Stimulated activated naive CD8-positive, alpha-beta T cell treated with anti-CD3 and anti-CD28 coated beads, Interleukin-15, Interleukin-2, amounts not matched to agents 100 U/mL and 50 U/mL, for 24 hours (primary cell): ENCODE measurements at regions not wholly inside any gene's neighbourhood (a gene's known extent, or its start where the extent isn't known, plus 50 kb on each side); places are given as distances from the start of the nearest gene placed in this dataset.

Source experiments
- ATAC-seq: fragments of 150-1000 bp; cut with Tn5 transposase; one replicate; pipeline ENCODE4 v1.10.0; 2021
- DNase-seq: peaks from one replicate; pipeline ENCODE4 v3.0.0; 2021

GRCh38 chr6:144580771-144581170 lies 295.6 kb downstream of the UTRN start:
- no peak for ATAC-seq
- DNase-seq = no peak

DNA sequence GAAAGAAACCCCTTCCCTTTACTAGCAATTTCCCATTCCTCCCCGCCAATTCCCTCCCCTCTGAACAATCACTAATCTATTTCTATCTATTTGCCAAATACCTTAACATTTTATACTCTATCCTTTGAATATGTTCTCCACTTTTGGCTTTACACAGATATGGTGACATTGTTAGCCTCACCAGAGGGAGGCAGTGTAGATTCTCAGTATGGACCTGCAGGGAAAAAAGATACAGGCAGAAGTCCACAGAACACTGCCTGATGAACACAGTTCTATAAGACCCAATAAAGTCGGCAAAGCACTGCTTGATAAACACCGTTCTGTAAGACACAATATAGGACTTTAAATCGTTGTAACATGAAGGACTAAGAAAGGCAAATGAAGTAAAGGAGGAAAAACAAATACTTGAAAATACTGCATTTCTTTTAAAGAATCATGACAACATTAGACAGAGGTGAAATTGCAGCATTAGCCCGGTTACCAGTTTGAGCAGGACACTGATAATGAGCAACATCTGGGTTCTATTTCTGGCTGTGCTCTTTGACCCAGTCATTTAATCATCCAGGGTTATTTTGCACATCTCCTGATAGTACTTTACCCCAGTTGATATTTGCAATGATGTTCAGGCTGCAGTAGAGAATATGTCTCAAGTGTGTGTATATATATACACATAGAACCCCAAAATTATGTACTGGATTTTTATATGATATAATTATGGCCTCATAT lies 296.8 kb downstream of the UTRN start:
- no peak for ATAC-seq
- no peak for DNase-seq

DNA sequence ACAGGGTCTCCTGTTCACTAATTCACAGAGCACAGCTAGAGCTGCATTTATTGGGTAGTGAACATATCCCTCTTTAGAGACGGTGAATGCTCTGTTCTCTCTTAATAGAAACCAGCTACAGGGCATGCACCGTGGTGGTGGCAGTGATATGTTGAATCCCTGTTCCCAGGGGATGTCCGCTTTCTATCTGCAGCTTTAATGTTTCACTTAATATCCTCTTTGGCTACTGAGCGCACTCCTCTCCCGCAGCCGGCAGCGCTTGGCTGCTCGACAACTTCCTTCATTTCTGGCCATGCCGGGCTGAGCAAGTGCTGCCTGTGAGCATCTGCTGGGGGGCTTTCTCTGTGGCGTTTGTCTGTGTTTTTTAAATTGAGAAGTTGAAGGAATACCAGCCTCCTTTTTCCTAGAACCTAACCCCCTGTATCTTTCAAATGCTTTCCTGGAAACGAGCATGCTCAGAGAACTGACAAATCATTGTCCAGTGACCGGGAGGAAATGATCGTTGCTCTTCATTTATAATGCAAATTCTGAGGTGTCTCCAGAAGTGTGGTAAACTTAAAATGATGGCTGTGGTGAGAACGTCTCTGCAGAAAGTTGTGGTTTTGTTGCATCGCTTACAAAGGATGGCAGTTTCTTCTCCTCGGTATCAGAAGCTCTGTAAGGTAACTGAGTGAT lies 297.9 kb downstream of the UTRN start:
- ATAC-seq (peak; percentile 92), DNase-seq (peak; percentile 42)

DNA sequence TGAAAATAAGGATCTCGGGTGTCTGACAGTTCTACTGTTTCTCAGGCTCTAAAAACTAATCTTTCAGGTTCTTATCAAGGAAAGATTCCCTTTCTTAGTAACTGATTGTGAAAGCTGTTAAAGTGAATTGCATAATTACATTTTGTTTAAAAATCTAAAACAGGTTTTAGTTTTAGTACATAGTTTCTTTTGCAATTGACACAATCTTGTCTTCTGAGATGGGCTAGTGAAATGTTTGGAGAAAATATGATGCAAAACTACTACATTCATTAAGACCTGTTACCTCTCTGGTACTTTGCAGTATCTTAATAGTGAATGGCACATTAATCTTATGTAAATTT lies 298.4 kb downstream of the UTRN start:
- ATAC-seq (no peak), DNase-seq (no peak)

- ATAC-seq (no peak), DNase-seq (no peak)
These were observed 300.2 kb downstream of the UTRN start for GRCh38 chr6:144585217-144585814.

DNA sequence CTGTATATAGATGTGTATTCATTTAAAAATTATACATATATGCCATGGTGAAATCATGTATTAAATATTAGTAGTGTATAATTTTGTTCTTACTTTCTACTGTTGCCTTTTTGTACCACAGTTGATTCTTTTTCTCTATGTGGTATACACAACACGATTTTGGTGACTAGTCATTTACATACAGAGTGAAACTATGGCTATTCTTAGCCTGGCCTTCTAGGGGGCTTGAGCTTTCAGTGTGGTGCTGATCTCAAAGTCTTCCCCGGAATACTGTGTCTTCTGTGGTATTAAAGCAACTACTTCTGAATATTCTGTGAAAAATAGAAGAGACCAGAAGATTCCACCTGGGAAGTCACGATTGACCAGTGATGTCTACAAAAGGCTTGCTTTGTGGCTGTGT lies 301.9 kb downstream of the UTRN start:
- ATAC-seq (no peak), DNase-seq (no peak)

- DNase-seq (no peak), ATAC-seq (peak; percentile 77)
These were observed 303.7 kb downstream of the UTRN start for GRCh38 chr6:144588697-144589325.

DNA sequence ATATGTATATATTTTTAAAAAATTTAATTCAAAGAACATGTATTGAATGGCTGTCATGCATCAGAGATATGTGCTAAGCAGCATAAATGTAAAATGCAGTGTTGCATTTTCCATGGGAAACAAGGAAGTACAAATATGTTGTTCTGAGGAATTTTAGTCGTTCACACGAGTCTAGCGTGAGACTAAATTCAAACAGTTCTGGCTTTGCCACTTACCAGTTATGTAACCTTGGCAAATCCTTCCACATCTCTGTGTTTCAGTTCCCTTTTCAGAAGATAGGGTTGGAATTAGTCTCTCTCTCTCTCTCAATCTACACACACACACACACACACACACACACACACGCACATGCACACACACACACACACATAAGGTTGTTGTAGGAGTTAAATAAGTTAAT lies 305.4 kb downstream of the UTRN start:
- ATAC-seq = no peak
- DNase-seq = no peak

DNA sequence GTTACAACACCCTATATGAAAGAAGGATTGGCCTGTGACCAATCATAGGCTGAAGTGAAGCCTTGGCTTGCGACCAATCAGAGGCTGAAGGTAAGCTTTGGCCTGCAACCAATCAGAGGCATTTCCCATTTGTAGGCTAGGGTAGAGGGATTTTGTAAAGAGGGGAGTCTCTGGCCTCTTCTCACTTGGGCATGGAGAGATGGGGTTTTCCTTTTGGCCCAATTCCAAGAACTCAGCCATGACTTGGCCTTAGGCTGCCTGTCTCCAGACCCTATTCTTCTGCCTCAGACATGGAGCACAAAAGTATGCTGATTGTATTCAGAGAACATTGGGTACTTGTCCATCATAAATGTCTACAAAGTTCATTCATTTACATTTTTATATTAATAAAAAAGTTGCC lies 308.3 kb downstream of the UTRN start:
- ATAC-seq (no peak), DNase-seq (no peak)

DNA sequence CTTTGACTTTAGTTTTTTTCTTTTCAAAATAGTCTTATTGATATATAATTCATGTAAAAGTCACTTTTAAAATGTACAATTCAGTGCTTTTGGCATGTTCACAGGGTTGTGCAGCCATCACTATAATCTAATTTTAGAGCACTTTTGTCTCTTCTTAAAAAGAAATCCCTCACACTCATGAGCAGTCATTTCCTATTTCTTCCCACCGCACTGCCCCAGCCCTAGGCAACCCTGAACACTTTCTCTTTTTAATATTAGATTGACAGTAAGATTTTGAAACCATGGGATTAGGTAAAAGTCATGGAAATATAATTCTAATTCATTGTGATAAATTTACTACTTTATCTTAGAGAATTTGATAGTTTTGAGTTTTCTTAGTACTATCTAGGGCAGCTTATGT lies 309.4 kb downstream of the UTRN start:
- ATAC-seq (no peak), DNase-seq (no peak)

GRCh38 chr6:144595266-144595665 lies 310.1 kb downstream of the UTRN start:
- ATAC-seq = no peak
- DNase-seq = no peak

- DNase-seq (no peak), ATAC-seq (peak; percentile 87)
These were observed 312.4 kb downstream of the UTRN start for GRCh38 chr6:144597511-144597910.

GRCh38 chr6:144599615-144600014 lies 314.5 kb downstream of the UTRN start:
- DNase-seq (no peak), ATAC-seq (no peak)

GRCh38 chr6:144601221-144601620 lies 316.1 kb downstream of the UTRN start:
- ATAC-seq = no peak
- DNase-seq = no peak

DNA sequence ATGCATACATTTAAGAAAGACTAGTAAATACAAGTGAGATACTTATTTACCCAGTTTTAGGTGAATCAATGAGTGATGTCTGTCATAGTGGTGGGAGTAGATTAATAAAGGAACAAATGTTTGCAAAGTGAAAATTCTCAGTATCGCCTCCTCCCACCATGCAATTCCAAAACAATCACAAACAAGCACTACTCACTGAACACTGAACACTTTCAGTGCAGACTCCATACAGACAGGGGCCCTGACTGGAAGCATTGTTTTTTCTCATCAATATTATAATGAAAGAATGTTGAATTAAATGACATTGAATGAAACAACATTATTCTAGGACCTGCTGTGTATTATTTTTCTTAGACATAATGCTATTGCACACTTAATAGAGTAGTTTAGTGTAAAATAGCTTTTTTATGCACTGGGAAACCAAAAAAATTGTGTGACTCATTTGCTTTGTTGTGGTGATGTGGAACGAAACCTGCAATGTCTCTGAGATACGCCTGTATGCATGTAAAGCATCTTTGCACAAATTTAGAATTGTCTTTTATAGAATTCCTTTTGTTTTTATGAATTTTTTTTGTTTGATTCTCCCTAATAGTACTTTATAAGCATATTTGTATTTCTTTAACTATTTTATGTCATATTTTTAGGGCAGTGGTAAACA lies 317.5 kb downstream of the UTRN start:
- DNase-seq = no peak

GRCh38 chr6:144606083-144606482 lies 320.9 kb downstream of the UTRN start:
- no peak for DNase-seq
- ATAC-seq = no peak

More for the DNA sequence above, 317.5 kb downstream of the UTRN start:
- ATAC-seq = peak; percentile 82

DNA sequence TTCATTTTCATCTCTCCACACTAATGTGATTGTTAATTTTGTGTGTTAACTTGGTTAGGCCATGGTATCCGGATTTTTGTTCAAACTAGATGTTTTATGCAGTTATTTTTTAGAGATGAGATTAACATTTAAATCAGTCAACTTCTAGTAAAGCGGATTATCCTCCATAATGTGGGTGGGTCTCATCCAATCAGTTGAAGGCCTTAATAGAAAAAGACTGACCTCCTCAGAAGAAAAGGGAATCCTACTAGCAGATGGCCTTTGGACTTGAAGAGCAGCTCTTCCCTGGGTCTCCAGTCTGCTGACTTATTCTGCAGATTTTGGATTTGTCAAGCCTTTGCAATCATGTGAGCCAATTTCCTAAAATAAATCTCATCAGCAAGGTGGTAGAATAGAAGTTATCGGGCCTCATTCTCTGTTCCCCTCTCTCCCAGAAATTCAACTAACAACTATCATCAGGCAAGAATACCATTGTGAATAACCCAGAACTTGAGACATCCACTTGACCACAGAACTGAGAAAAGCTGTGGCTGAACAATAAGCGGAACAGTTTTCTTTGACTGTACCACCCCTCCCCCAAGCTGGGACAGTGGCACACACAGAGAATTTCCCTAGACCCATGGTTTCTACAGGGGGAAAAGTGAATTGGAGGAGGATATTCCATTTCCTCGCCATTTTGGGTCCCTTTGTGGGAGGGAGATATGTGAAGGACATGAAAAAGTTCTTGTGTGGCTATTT lies 323.0 kb downstream of the UTRN start:
- DNase-seq = no peak
- ATAC-seq = no peak

GRCh38 chr6:144612811-144613210 lies 327.7 kb downstream of the UTRN start:
- ATAC-seq = no peak

DNA sequence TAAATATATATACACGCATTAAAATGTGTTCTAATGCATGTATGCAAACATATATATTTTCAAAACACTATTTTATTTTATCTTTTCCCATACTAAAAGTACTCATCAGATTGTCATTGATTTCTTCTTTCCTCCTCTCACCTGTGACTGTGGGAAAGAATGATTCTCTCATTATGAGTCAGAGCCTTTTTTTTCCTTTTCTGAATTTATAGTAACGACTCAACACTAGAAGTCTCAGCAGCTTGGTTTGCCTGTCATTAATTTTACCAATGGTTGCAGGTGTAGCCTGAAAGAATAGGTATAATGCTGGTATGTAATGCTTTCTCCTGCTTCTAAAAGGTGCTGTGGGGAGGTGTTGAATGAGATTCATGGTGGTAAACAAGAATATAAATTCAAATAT lies 328.7 kb downstream of the UTRN start:
- peak; percentile 65 for ATAC-seq

More at GRCh38 chr6:144612811-144613210, 327.7 kb downstream of the UTRN start:
- DNase-seq = no peak

GRCh38 chr6:144615870-144616269 lies 330.7 kb downstream of the UTRN start:
- ATAC-seq (no peak), DNase-seq (no peak)

More for the DNA sequence above, 328.7 kb downstream of the UTRN start:
- no peak for DNase-seq

DNA sequence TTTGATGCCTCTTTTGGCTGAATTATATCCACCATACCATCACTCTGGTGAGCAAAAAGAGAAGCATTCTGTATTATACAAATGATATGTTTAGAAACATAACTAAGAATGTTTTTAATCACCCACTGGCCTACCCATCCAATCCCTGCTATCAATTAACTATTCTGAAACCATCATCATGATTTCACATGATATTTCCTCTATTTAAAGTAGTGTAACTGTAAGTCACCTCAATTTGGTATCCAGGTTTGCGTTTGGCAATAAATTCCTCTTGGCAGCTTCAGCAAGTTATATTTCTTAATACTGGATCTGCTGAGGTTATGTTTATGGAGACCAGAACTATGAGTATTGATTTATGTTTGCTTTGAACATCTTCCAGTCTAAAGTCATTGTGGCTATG lies 332.1 kb downstream of the UTRN start:
- DNase-seq (no peak), ATAC-seq (no peak)

DNA sequence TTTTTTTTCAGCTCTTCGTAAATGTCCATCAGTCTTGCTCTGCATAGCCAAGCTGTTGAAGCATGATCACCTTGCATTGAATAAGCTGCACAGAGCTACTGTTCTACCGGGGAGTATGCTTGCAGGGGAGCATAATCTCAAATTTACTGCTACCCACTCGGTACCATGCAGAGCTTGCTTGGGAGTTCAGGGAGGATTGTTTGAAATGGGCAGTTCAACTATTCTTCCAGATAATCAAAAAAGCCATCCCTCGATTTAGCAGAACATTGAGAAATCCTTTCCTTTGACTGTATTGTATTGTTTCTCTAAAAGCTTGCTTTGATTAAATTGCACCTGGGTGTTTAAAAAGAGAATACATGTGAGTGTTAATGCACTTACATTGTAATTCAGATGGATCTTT lies 332.6 kb downstream of the UTRN start:
- ATAC-seq (no peak), DNase-seq (no peak)
